CD4-positive, alpha-beta T cell treated with Interleukin-17A for 4 hours (primary cell): ENCODE measurements at regions not wholly inside any gene's neighbourhood (a gene's known extent, or its start where the extent isn't known, plus 50 kb on each side); places are given as distances from the start of the nearest gene placed in this dataset.

ENCODE experiments used
- DNase-seq: peaks from one replicate; pipeline ENCODE4 v3.0.0-alpha.2; 2020; ENCODE audit warnings: mixed read lengths

GRCh38 chr6:22236626-22237414 lies 60.0 kb downstream of the PRL start:
- DNase-seq, result no peak
